GM20000 (cell line): ENCODE measurements at regions not wholly inside any gene's neighbourhood (a gene's known extent, or its start where the extent isn't known, plus 50 kb on each side); places are given as distances from the start of the nearest gene placed in this dataset.
"Not testable (repeated sequence)": the region's sequence is repeated elsewhere in the genome, so short reads cannot be mapped to it uniquely, and the experiment has no call there.

Experiments
- DNase-seq: peaks from one replicate; pipeline ENCODE4 v3.0.0; 2012; ENCODE audit warnings: low spot score
- TF ChIP-seq, protein P1 (sequence below): IDR thresholded peaks from 2 replicates; pipeline ENCODE4 v1.5.1; 2012; ENCODE audit warnings: mild to moderate bottlenecking, control low read depth; ENCODE audit errors: extremely low read depth, missing control alignments

- TF ChIP-seq, protein P1, sequence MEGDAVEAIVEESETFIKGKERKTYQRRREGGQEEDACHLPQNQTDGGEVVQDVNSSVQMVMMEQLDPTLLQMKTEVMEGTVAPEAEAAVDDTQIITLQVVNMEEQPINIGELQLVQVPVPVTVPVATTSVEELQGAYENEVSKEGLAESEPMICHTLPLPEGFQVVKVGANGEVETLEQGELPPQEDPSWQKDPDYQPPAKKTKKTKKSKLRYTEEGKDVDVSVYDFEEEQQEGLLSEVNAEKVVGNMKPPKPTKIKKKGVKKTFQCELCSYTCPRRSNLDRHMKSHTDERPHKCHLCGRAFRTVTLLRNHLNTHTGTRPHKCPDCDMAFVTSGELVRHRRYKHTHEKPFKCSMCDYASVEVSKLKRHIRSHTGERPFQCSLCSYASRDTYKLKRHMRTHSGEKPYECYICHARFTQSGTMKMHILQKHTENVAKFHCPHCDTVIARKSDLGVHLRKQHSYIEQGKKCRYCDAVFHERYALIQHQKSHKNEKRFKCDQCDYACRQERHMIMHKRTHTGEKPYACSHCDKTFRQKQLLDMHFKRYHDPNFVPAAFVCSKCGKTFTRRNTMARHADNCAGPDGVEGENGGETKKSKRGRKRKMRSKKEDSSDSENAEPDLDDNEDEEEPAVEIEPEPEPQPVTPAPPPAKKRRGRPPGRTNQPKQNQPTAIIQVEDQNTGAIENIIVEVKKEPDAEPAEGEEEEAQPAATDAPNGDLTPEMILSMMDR = no peak
- DNase-seq = no peak
Measured at GRCh38 chr11:23869671-23870070, 627.2 kb upstream of the LUZP2 start.

- TF ChIP-seq, protein P1 = no peak
- DNase-seq = no peak
Measured at GRCh38 chr11:23873406-23873805, 623.4 kb upstream of the LUZP2 start.

- TF ChIP-seq, protein P1 = no peak
- no peak for DNase-seq
Measured at GRCh38 chr11:23875176-23875850, 621.5 kb upstream of the LUZP2 start.

GRCh38 chr11:23883426-23884048 lies 613.3 kb upstream of the LUZP2 start:
- DNase-seq = not testable (repeated sequence)

GRCh38 chr11:23884341-23884740 lies 612.5 kb upstream of the LUZP2 start:
- no peak for DNase-seq
- TF ChIP-seq, protein P1 = no peak

- DNase-seq = no peak
- TF ChIP-seq, protein P1 = no peak
Measured at GRCh38 chr11:23885801-23886200, 611.1 kb upstream of the LUZP2 start.

- DNase-seq = not testable (repeated sequence)
Measured at GRCh38 chr11:23887122-23887521, 609.7 kb upstream of the LUZP2 start.

- TF ChIP-seq, protein P1 = no peak
- DNase-seq = no peak
Measured at GRCh38 chr11:23893126-23893525, 603.7 kb upstream of the LUZP2 start.
